H1 (cell line): ENCODE measurements at regions not wholly inside any gene's neighbourhood (a gene's known extent, or its start where the extent isn't known, plus 50 kb on each side); places are given as distances from the start of the nearest gene placed in this dataset.

ENCODE experiments used
- ATF3 ChIP-seq: IDR thresholded peaks from 2 replicates; pipeline ENCODE4 v1.6.1; 2011; ENCODE audit warnings: low read depth, mild to moderate bottlenecking, low read length; ENCODE audit not compliant: insufficient read depth
- CBX5 ChIP-seq: fragments of 300-800, 300-1000 bp; sonication (generic); IDR thresholded peaks from 2 replicates; pipeline ENCODE4 v1.7.1; 2016; ENCODE audit warnings: antibody characterized with exemption, low read length, low read depth
- CREB1 ChIP-seq: IDR thresholded peaks from 2 replicates; pipeline ENCODE4 v1.6.1; 2012; ENCODE audit warnings: inconsistent platforms
- CTCF ChIP-seq, 3 experiments: IDR thresholded peaks; 1 replicate in 2 of 3; 2 replicates in 1 of 3; pipeline versions ENCODE4 v1.5.1 to v1.6.1; 2011; ENCODE audit warnings: low read length in 3 of 3, mild to moderate bottlenecking in 3 of 3, inconsistent platforms in 2 of 3, low read depth in 1 of 3, moderate library complexity in 1 of 3; ENCODE audit not compliant: insufficient read depth in 1 of 3; ENCODE audit errors: control extremely low read depth in 1 of 3
- EP300 ChIP-seq, 2 experiments: IDR thresholded peaks; 1 replicate in 1 of 2; 2 replicates in 1 of 2; pipeline ENCODE4 v1.6.1; 2011 to 2012; ENCODE audit warnings: low read depth in 2 of 2, low read length in 2 of 2, mild to moderate bottlenecking in 2 of 2, borderline replicate concordance in 1 of 2, inconsistent platforms in 1 of 2, moderate library complexity in 1 of 2
- EZH2 ChIP-seq: fragments of 200-600 bp; sonication (generic); IDR thresholded peaks from 2 replicates; pipeline ENCODE4 v1.7.1; 2012; ENCODE audit warnings: low read depth, mild to moderate bottlenecking, moderate library complexity, low read length, inconsistent platforms; ENCODE audit not compliant: severe bottlenecking
- GTF2F1 ChIP-seq: IDR thresholded peaks from 2 replicates; pipeline ENCODE4 v1.6.1; 2012; ENCODE audit warnings: low read depth, low read length, improper control_type of control experiment, borderline replicate concordance
- JUN ChIP-seq: IDR thresholded peaks from 2 replicates; pipeline ENCODE4 v1.6.1; 2011; ENCODE audit warnings: low read depth, mild to moderate bottlenecking, improper control_type of control experiment, low read length
- JUND ChIP-seq: IDR thresholded peaks from 2 replicates; pipeline ENCODE4 v1.6.1; 2011; ENCODE audit warnings: mild to moderate bottlenecking, improper control_type of control experiment, low read length
- MAX ChIP-seq: IDR thresholded peaks from 2 replicates; pipeline ENCODE4 v1.6.1; 2012; ENCODE audit warnings: inconsistent platforms
- SRF ChIP-seq: IDR thresholded peaks from 2 replicates; pipeline ENCODE4 v1.6.1; 2011; ENCODE audit warnings: mild to moderate bottlenecking, low read depth, low read length, moderate library complexity
- TCF12 ChIP-seq: IDR thresholded peaks from 2 replicates; pipeline ENCODE4 v1.6.1; 2011; ENCODE audit warnings: low read depth, mild to moderate bottlenecking, low read length
- ZNF274 ChIP-seq: IDR thresholded peaks from 2 replicates; pipeline ENCODE4 v1.7.0; 2012; ENCODE audit warnings: low read length, borderline replicate concordance; ENCODE audit errors: extremely low read depth

GRCh38 chr11:133732109-133732674 lies 113.1 kb downstream of the SPATA19 start:
- TF ChIP-seq JUN (no peak), CTCF (IDR thresholded peaks at IDR 0.05; ENCODE audit: control extremely low read depth in 1 of 3, insufficient read depth in 1 of 3, low read depth in 1 of 3, low read length in 3 of 3) (no peak), EP300 (IDR thresholded peaks at IDR 0.05; ENCODE audit: borderline replicate concordance in 1 of 2, low read depth in 2 of 2, low read length in 2 of 2) (no peak), ATF3 (no peak), JUND (no peak), EZH2 (no peak), ZNF274 (no peak), TCF12 (no peak), CBX5 (no peak), SRF (no peak), CREB1 (no peak), MAX (no peak), GTF2F1 (no peak)
